GM20000 (cell line): ENCODE measurements at regions not wholly inside any gene's neighbourhood (a gene's known extent, or its start where the extent isn't known, plus 50 kb on each side); places are given as distances from the start of the nearest gene placed in this dataset.

Experiments used
- DNase-seq: peaks from one replicate; pipeline ENCODE4 v3.0.0; 2012; ENCODE audit warnings: low spot score
- CTCF ChIP-seq: IDR thresholded peaks from 2 replicates; pipeline ENCODE4 v1.5.1; 2012; ENCODE audit warnings: mild to moderate bottlenecking, control low read depth; ENCODE audit errors: extremely low read depth, missing control alignments

- TF ChIP-seq CTCF: no peak
- no peak for DNase-seq
These were observed 792.0 kb upstream of the ZNF608 start for GRCh38 chr5:125538469-125538868.

DNA sequence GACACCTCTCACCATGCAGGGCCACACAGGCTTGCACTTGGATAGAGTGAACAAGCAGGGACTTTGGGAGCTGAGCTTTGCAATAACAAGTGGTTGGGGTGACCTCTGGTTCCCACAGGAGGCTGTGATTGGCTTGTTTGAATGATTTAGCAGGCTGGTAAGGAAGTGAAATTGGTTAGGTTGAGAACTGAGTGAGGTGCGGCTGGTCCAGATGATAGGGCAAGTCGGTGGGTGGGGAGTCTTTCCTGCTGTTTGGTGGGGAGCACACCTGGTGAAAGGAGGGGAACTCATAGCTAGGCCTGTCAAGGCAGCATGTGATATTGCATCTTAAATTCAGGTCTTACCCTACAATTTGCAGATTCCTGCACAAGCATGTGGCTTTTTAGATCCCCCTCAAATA is 794.6 kb upstream of the ZNF608 start:
- TF ChIP-seq CTCF: no peak
- DNase-seq: no peak

DNA sequence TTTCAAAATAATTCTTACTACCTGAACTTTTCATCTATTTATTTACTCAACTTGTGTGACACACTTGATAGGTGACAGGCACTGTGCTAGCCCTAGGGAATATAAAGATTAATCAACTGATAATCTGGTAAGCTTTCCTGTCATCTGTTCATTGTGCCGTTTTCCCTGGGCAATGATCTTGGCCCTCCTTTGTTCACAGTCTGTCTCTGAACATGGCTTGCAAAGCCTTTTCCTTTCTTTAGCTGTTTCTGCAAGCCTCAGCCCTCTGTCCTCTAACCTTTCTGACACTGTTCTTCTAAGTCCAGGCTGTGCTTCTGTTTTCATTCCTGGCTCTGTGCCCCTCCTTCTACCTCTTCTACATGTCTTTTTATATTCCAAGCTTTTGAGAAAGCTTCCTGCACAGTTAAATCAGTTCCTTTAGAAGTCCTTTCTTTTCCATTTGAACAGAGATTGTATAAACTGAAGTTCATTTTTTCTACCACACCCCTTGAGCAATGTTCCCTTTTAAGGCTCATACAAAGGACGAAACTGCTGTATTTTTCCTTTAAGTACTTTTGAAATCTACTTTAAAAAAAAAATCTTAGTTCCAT is 803.0 kb upstream of the ZNF608 start:
- DNase-seq: no peak
- no peak for TF ChIP-seq CTCF

GRCh38 chr5:125550274-125550673 is 803.8 kb upstream of the ZNF608 start:
- TF ChIP-seq CTCF: no peak

GRCh38 chr5:125551246-125551645 is 804.8 kb upstream of the ZNF608 start:
- DNase-seq: no peak
- TF ChIP-seq CTCF: no peak

More at GRCh38 chr5:125550274-125550673, 803.8 kb upstream of the ZNF608 start:
- DNase-seq: no peak

DNA sequence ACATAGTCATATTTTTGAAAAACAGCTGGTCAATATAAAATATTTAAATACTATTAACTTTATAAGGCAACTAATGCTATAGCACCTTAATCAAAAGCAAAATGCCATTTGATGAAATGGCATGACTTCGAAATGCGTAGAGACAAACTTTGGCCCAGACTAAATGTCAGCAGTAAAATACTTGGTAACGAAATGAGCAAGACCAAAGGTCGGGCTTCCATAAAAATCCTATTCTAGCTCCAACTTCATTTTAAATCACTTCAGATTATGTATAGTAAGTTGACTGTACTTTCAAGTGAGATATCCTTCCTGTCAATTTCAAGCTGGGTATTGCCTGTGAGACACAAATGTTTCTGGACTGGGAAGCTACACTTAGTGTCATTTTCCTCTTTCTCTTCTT is 805.4 kb upstream of the ZNF608 start:
- TF ChIP-seq CTCF: no peak
- no peak for DNase-seq

DNA sequence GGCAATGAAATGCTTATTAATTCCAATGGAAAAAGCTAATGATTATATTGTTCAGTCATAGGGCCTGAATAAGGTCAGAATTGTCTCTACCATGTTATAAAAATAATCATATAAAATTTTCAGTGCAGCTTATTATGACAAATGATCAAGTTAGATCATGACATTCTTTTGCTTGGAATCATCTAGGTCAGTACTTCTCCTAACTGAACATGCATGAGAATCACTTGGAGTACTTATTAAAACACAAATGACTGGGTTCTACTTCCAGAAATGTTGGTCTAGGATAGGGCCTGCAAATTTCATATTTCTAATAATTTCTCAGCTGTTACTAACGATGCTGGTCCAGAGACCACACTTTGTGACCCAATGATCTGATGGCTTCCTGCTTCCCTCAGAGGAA is 806.0 kb upstream of the ZNF608 start:
- TF ChIP-seq CTCF: no peak
- no peak for DNase-seq
